Muscle of leg (tissue), 3 donors: ENCODE measurements at regions not wholly inside any gene's neighbourhood (a gene's known extent, or its start where the extent isn't known, plus 50 kb on each side); places are given as distances from the start of the nearest gene placed in this dataset.

Source experiments
- DNase-seq: peaks from one replicate; pipeline ENCODE4 v3.0.0; 2013
- H3K27ac ChIP-seq: one replicate; pipeline ENCODE4 v1.5.1; 2013; ENCODE audit warnings: mild to moderate bottlenecking, low read length, control low read depth
- H3K27me3 ChIP-seq: one replicate; pipeline ENCODE4 v1.6.1; 2013; ENCODE audit warnings: low read length; ENCODE audit not compliant: control insufficient read depth, insufficient read depth
- H3K36me3 ChIP-seq: one replicate; pipeline ENCODE4 v1.6.1; 2013; ENCODE audit warnings: low read length; ENCODE audit not compliant: control insufficient read depth, insufficient read depth
- H3K4me1 ChIP-seq: one replicate; pipeline ENCODE4 v1.6.1; 2013; ENCODE audit warnings: low read length; ENCODE audit not compliant: control insufficient read depth, insufficient read depth
- H3K4me3 ChIP-seq: one replicate; pipeline ENCODE4 v1.5.1; 2013; ENCODE audit warnings: low read length, control low read depth
- H3K9me3 ChIP-seq: replicated peaks from 2 replicates; pipeline ENCODE4 v1.6.1; 2013; ENCODE audit warnings: low read depth, low read length; ENCODE audit not compliant: control insufficient read depth
- WGBS: methylation state at CpG from one replicate; pipeline ENCODE4 v1.1.5; 2013; ENCODE audit warnings: missing lambda C conversion rate; ENCODE audit not compliant: insufficient coverage; 5-methylcytosine and 5-hydroxymethylcytosine counted together

GRCh38 chr19:29418201-29418600 lies 107.6 kb upstream of the VSTM2B start:
- Histone ChIP-seq H3K27ac (no peak overlapping the region), H3K9me3 (no peaks in the 10 kb centered on the region), H3K27me3 (peaks cover 2% of the 10 kb centered on the region), H3K4me1 (peaks cover 24% of the 10 kb centered on the region), H3K4me3 (no peak overlapping the region), H3K36me3 (no peaks in the 10 kb centered on the region)
- 68% methylated on average over 11 of the region's 13 CpGs for WGBS
- DNase-seq: no peak

GRCh38 chr19:29420065-29420464 lies 105.7 kb upstream of the VSTM2B start:
- H3K36me3 ChIP-seq: no peaks in the 10 kb centered on the region
- no peak overlapping the region for H3K4me3 ChIP-seq
- 84% methylated on average over 5 of the region's 5 CpGs for WGBS
- no peak overlapping the region for H3K27ac ChIP-seq
- H3K4me1 ChIP-seq: peaks cover 20% of the 10 kb centered on the region
- H3K27me3 ChIP-seq: peaks cover 5% of the 10 kb centered on the region
- no peak for DNase-seq
- peaks cover 3% of the 10 kb centered on the region for H3K9me3 ChIP-seq

- Histone ChIP-seq H3K27me3 (peaks cover 5% of the 10 kb centered on the region), H3K4me3 (no peak overlapping the region), H3K36me3 (no peaks in the 10 kb centered on the region), H3K27ac (no peak overlapping the region), H3K9me3 (peaks cover 3% of the 10 kb centered on the region), H3K4me1 (peaks cover 20% of the 10 kb centered on the region)
- DNase-seq: no peak
- 62% methylated on average over 22 of the region's 22 CpGs for WGBS
Measured at GRCh38 chr19:29420482-29421195, 105.2 kb upstream of the VSTM2B start.

GRCh38 chr19:29421196-29421545 lies 104.6 kb upstream of the VSTM2B start:
- Histone ChIP-seq H3K27me3 (peaks cover 7% of the 10 kb centered on the region), H3K27ac (no peak overlapping the region), H3K4me3 (no peak overlapping the region), H3K4me1 (peaks cover 20% of the 10 kb centered on the region), H3K36me3 (no peaks in the 10 kb centered on the region), H3K9me3 (peaks cover 3% of the 10 kb centered on the region)
- WGBS: 10% methylated on average over 10 of the region's 11 CpGs
- peak; percentile 81 for DNase-seq

- peaks cover 5% of the 10 kb centered on the region for H3K9me3 ChIP-seq
- H3K4me1 ChIP-seq: peaks cover 20% of the 10 kb centered on the region
- no peaks in the 10 kb centered on the region for H3K36me3 ChIP-seq
- H3K4me3 ChIP-seq: no peak overlapping the region
- 68% methylated on average over 6 of the region's 7 CpGs for WGBS
- DNase-seq: no peak
- H3K27ac ChIP-seq: no peak overlapping the region
- H3K27me3 ChIP-seq: peaks cover 7% of the 10 kb centered on the region
Measured at GRCh38 chr19:29422047-29422446, 103.7 kb upstream of the VSTM2B start.

GRCh38 chr19:29422486-29423085 lies 103.2 kb upstream of the VSTM2B start:
- DNase-seq: no peak
- no peak overlapping the region for H3K27ac ChIP-seq
- peaks cover 20% of the 10 kb centered on the region for H3K4me1 ChIP-seq
- peaks cover 5% of the 10 kb centered on the region for H3K9me3 ChIP-seq
- no peaks in the 10 kb centered on the region for H3K36me3 ChIP-seq
- H3K4me3 ChIP-seq: no peak overlapping the region
- 38% methylated on average over 5 of the region's 5 CpGs for WGBS
- H3K27me3 ChIP-seq: peaks cover 8% of the 10 kb centered on the region

- H3K4me1 ChIP-seq: no peaks in the 10 kb centered on the region
- WGBS: no CpG with 5 or more reads among the region's 7 CpGs
- H3K9me3 ChIP-seq: peaks cover 5% of the 10 kb centered on the region
- H3K27me3 ChIP-seq: peaks cover 8% of the 10 kb centered on the region
- DNase-seq: no peak
- H3K4me3 ChIP-seq: no peak overlapping the region
- H3K27ac ChIP-seq: no peak overlapping the region
- H3K36me3 ChIP-seq: no peaks in the 10 kb centered on the region
Measured at GRCh38 chr19:29428071-29428470, 97.7 kb upstream of the VSTM2B start.

- Histone ChIP-seq H3K36me3 (no peaks in the 10 kb centered on the region), H3K4me1 (no peaks in the 10 kb centered on the region), H3K27me3 (peaks cover 8% of the 10 kb centered on the region), H3K9me3 (peaks cover 5% of the 10 kb centered on the region), H3K4me3 (no peak overlapping the region), H3K27ac (no peak overlapping the region)
- WGBS: 83% methylated on average over 6 of the region's 9 CpGs
- no peak for DNase-seq
Measured at GRCh38 chr19:29429021-29429420, 96.8 kb upstream of the VSTM2B start.

- H3K9me3 ChIP-seq: peaks cover 2% of the 10 kb centered on the region
- DNase-seq: no peak
- H3K27me3 ChIP-seq: peaks cover 6% of the 10 kb centered on the region
- H3K4me1 ChIP-seq: no peaks in the 10 kb centered on the region
- H3K27ac ChIP-seq: no peak overlapping the region
- no peaks in the 10 kb centered on the region for H3K36me3 ChIP-seq
- H3K4me3 ChIP-seq: no peak overlapping the region
- 89% methylated on average over 11 of the region's 15 CpGs for WGBS
Measured at GRCh38 chr19:29429581-29429980, 96.2 kb upstream of the VSTM2B start.

- 71% methylated on average over 5 of the region's 7 CpGs for WGBS
- no peak for DNase-seq
- peaks cover 4% of the 10 kb centered on the region for H3K27me3 ChIP-seq
Measured at GRCh38 chr19:29431332-29431731, 94.5 kb upstream of the VSTM2B start.

More at GRCh38 chr19:29431332-29431731, 94.5 kb upstream of the VSTM2B start:
- Histone ChIP-seq H3K9me3 (peaks cover 2% of the 10 kb centered on the region), H3K4me3 (no peak overlapping the region), H3K27ac (no peak overlapping the region), H3K4me1 (no peaks in the 10 kb centered on the region), H3K36me3 (no peaks in the 10 kb centered on the region)
